GM19025 (cell line): ENCODE measurements at regions not wholly inside any gene's neighbourhood (a gene's known extent, or its start where the extent isn't known, plus 50 kb on each side); places are given as distances from the start of the nearest gene placed in this dataset.
"Not testable (repeated sequence)": the region's sequence is repeated elsewhere in the genome, so short reads cannot be mapped to it uniquely, and the experiment has no call there.

Experiments used
- ATAC-seq: cut with Tn5 transposase; IDR thresholded peaks from one replicate; pipeline ENCODE4 v1.9.1; 2021; ENCODE audit warnings: mild to moderate bottlenecking, low read depth, moderate library complexity; ENCODE audit not compliant: unreplicated experiment

DNA sequence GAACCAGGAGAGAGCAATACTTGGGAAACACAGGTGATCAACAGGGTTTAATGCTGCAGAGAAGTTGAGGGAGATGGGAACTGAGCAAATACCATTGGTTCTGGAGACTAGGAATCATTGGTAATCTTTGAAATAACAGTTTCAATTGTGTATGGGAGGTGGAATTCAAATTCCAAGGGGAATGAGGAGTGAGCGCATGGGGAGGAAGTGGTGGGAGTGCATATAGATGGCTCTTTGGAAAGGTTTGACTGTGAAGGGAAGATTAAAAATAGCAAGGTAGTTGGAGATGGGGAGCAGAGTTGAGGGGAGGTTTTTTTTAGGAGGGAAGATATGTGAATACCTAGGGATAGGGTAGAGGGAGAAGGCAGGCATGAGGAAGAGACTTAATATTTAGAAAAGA, 51.1 kb upstream of the ROPN1 start:
- no peak for ATAC-seq

GRCh38 chr3:124044956-124045355, 53.0 kb upstream of the ROPN1 start:
- ATAC-seq, result no peak

DNA sequence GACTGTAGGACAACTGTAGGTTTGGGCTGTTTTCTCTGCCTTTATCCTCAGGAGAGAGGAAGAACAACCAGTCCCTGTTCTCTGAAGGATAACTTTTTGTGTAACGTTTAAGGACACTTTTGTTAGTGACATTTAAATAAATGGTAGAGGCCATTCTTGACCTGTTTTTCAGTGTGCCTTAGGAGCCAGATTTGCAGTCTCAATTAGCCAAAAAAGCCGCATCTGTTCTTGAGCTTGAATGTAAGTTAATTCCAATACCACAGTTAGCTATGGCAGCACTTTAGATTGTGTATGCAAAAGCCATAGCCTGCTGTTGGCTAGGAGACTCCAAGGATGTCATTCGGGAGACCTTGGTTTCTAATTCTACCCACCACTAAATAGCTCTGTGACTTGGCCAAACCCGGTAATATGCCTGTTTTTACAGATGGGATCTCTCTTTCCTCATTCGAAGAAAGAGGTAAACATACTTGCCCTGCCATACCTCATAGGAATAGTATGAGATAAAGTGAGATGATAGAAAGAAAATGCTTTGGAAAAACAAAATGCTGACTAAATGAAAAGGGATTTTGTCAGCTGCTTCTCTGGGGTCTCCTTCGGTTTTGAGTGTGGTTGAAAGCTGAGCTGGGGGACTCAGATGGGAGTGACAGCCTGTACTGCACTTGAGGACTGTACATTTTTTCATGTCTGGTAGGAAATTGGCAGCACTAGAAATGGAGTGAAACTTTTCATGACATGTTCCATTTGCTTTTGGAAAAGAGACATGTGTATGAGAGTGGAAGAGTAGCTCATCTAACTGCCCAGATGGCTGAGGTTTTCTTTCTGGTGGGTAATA, 57.3 kb upstream of the ROPN1 start:
- no peak for ATAC-seq

DNA sequence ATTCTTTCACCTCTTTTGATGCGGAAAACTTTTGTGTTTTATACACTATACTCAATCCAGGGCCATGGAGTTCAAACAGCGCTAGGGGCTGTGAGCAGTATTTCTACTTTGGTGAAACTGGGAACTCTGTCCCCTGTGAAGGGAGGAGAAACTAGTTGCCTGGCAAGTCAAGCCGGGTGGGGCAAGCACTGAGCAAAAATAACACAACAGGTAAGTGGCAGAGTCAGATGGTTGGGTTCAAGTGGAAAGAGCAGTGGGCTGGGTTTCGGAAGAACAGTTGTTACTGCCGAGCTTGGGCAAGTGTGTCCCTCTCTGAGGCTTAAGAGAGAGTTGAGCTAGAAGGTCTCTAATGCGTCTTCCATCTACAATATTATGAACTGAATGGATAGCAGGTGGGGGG, 59.7 kb upstream of the ROPN1 start:
- ATAC-seq, result no peak

- ATAC-seq, result no peak
These were observed 61.9 kb upstream of the ROPN1 start for GRCh38 chr3:124053871-124054270.

DNA sequence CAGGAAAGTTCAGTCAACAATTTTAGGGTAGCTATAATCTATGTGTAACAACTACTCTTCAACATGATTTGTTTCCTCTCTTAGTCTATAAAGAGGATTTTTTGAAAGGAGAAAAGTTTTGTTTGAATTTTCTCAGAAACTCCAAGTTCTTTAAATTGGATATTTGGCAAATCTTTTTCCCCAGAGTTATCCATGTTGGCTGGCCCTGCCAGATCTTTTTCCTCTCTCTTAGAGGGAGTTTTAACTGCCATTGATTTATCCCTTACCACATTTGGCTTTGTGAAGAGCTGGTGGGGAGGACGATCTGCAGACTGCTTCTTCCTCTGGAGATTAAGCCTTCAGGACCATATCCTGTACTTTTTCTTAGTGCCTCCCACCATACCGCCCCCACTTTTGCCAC, 64.9 kb upstream of the ROPN1 start:
- no peak for ATAC-seq

GRCh38 chr3:124057420-124057819, 65.5 kb upstream of the ROPN1 start:
- ATAC-seq, result no peak

DNA sequence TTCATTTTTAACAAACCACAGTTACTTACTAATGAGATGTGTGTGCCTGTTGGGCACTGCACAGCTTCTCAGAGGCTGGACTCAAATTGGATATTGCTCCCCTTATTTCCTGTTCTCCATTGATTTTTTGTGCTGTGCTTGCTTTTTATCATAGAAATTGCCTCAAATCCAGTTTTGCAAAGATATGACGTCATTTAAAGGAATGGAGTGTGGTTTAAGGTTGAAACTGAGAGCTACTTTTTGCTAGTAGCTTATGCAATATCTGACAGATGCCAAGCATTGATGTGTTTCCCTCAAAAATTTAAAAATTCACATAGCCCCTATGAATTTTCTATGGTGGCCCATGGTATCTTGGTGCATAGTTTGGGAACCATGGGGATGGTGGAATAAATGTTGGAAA, 67.7 kb upstream of the ROPN1 start:
- no peak for ATAC-seq

DNA sequence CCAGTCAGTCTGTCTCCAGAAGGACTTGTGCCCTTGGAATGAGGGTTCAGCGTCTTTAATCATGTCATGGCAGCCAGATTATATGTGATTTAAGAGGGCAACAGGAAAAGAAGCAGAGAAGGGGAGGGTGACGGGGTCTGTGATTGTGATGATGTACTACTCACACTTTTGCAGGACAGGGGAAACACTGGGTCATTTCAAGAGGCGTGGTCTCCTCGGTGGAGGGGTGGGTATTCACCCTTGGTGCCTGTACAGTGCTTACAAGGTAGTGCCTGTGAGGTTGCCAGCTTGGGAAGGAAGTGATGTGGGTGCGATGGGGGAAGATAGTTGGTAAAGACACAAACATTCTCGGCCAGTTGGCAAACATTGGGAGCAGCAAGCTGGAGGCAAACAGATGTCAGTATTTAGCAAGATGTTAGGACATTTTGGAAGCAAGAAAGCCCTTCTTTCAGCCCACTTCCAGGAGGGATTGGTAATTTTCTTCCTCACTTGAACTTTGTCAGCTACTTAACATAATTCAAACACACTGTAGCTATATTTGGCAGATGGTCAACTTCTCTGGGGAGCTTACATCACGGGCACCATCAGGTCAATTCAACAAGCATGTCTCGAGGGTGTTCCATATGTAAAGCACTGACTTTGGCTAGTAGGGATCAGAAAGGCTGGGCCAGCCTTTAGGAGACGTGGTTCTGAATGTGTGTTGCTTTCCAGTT, 71.4 kb upstream of the ROPN1 start:
- ATAC-seq, result no peak

GRCh38 chr3:124064050-124064449, 72.1 kb upstream of the ROPN1 start:
- ATAC-seq, result no peak

- ATAC-seq, result not testable (repeated sequence)
These were observed 74.6 kb upstream of the ROPN1 start for GRCh38 chr3:124066543-124066942.

DNA sequence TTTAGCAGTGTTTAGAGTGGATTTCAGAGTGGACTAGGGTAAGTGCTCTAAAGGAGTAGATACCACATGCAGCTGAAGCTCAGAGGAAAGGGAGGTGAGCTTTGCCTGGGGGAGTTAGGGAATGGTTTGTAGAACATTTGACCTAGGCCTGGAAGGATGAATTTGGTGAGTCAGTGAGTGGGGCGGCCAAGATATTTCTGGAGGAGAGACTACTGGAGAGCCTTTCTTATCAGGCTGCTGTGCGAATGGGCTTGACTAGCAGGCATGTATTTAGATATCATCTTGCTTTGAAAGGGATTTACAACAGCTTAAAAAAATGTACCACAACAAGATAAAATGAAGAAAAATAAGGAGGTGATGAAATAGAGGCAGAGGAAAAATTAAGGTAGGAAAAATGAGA, 77.8 kb upstream of the ROPN1 start:
- not testable (repeated sequence) for ATAC-seq

DNA sequence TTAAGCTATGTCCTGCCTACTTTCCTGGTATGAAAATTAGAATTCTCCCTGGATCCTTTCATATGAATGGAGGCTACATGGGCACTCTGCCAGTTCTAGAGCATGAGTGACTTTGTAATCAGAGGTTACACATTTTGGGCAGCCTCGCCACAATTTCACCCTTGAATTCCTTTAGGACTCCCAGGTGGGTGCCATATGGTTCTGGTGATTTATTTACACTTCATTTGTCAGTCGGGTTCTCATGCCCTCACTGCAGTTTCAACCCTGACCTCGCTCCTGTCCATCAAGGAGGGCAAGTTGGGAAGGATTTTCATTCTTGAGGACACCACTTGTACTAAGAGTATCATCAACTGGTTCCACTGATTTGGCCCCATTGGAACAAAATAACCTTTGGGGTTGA, 83.2 kb upstream of the ROPN1 start:
- ATAC-seq, result not testable (repeated sequence)

GRCh38 chr3:124075753-124076152, 83.8 kb upstream of the ROPN1 start:
- no peak for ATAC-seq

DNA sequence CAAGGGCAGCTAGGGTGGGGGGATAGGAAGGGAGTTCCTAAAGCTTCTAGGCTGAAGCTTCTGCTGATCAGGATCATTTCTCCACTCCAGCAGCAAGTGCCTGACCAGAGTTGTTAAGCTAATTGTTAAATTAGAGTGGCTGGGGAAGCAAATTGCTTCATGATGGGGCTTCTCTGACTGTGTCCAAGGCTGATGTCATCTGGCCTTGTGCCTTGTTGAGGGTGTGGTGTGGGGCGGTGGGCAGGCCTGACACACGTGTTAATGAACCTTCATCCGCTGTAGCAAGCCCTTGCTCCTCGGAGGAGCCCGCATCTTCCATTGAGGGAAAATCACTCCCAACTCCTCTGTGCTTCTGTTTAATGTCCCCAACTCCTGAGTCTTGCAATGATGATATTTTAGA, 84.3 kb upstream of the ROPN1 start:
- ATAC-seq, result no peak

DNA sequence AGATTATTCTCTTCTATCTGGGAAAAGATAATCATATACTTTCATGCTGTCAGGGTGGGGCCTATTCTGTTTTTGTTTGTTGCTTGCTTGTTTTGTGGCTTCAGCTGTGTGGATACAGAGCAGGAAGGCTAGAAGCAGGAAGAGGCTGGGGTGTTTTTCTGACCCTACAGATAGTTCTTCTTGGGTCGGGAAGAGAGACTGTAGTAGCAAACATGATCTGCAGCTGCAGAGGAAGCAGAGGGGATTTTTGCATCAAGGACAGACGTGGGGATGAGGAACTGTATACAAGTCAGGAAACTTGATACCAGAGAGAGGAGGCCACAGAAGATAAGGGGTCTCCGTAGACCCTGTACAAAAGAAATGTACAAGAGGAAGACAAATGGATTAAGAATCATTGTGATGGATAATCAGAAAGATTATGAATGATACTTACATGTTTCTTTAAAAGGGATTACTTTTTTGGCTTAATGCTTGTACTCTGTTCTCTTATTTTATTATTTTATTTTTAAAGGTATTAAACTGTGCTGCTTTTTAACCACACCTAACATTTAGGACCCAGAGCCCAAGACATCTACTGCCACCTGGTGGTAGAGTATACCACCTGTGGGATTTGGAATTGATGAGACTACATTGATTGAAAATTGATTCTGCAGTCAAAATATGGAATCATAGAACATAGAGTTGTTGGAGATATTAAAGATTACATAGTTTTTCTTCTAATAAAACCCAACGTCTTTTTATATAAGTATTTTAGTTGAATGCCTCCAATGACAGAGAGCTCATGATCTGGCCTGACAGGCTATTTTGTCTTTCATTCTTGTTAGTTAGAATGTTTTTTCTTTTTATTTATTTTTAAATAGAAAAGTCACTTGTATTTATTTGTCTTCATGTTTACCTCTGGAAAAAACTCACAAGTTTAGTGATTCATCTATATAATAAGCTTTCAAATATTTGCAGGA, 87.3 kb upstream of the ROPN1 start:
- no peak for ATAC-seq

DNA sequence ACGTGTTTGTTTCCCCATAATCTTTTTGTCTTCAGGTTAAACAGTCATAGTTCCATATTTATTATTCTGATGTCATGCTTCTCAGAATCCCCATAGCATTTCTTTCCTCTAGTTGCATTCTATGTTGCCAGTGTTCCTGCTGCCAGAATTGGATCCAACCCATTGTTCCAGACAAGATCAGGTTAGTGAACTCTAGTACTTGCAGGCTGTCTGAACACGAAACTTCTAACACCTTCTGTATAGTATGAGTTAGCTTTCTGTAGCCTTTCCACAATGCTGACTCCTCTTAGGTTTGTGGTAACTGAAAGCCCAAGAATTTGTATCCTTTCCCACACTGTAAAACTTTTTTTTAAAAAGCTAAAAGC, 88.0 kb upstream of the ROPN1 start:
- no peak for ATAC-seq

GRCh38 chr3:124082343-124082742, 90.4 kb upstream of the ROPN1 start:
- ATAC-seq, result no peak

DNA sequence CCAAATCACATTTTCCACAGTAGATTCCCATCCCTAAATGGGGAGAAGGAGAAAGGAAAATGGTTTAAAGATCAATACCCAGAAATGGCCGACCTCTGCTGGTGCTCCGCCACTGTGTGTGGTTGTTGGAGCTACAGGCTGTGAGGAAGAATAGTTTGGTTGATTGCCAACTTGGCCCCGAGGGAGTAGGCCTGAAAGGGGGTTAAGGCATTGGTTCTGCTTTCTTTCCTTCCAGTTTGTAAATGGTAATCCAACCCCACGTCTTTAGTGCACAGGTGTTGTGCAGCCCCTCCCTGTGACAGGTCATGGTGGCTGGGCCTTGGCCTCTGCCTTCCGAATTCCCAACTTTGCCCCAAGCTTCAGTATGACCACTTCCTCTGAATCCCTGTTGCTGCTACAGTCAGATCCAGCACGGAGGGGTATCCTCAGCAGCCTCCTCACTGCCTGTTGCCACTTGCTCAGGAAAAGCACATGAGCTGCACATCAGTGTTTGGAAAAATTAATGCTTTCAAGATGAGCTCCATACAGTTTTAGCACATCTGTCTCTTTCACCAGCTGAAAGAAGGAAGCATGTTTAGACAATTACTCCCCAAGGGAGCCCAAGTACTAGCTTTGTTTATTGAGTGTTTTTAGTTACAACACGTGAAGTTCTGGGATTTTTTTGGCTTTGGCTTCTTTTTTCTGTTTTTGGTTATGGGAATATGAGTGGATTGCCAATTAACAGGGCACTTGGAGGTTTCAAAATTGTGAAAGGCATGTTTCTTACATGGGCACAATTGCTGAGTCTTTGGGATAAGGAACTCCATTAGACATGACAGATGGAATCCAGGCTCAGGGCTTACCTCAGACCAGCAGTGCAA, 92.3 kb upstream of the ROPN1 start:
- ATAC-seq, result no peak

DNA sequence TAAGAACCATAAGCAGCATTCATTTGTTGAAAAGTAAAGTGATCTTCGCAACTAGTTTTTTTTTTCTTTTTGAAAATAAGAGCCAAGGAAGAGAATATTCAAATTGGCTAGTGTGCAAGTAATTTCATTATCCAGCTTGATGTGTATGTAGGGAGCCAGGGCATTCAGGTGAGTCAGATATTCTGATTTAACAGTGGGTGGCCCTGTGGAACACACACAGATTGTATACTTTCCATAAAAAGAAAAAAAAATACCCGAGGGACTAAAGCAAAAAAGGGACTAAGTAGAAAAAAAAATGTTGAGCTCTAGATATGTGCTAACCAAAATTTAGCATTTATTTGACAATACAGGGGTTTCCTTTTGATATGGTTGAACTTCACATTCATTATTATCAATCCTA, 96.9 kb upstream of the ROPN1 start:
- no peak for ATAC-seq
